Glutamatergic neuron (in vitro differentiated cells): ENCODE measurements at regions not wholly inside any gene's neighbourhood (a gene's known extent, or its start where the extent isn't known, plus 50 kb on each side); places are given as distances from the start of the nearest gene placed in this dataset.

Experiments
- DNase-seq: peaks from one replicate; pipeline ENCODE4 v3.0.0; 2022
- H3K27ac Mint-ChIP-seq: one replicate; pipeline ENCODE4 v1.8.0; 2020; ENCODE audit warnings: mild to moderate bottlenecking, mixed read lengths, inconsistent platforms; ENCODE audit not compliant: unreplicated experiment
- H3K27me3 Mint-ChIP-seq: one replicate; pipeline ENCODE4 v1.8.0; 2020; ENCODE audit warnings: mild to moderate bottlenecking, moderate library complexity, mixed read lengths, inconsistent platforms; ENCODE audit not compliant: unreplicated experiment
- H3K36me3 Mint-ChIP-seq: one replicate; pipeline ENCODE4 v1.8.0; 2020; ENCODE audit warnings: mild to moderate bottlenecking, mixed read lengths, inconsistent platforms; ENCODE audit not compliant: unreplicated experiment
- H3K4me1 Mint-ChIP-seq: one replicate; pipeline ENCODE4 v1.8.0; 2020; ENCODE audit warnings: mild to moderate bottlenecking, low read depth, mixed read lengths, inconsistent platforms; ENCODE audit not compliant: unreplicated experiment
- H3K4me3 Mint-ChIP-seq: one replicate; pipeline ENCODE4 v1.8.0; 2020; ENCODE audit warnings: mild to moderate bottlenecking, mixed read lengths, inconsistent platforms; ENCODE audit not compliant: unreplicated experiment
- H3K9me3 Mint-ChIP-seq: one replicate; pipeline ENCODE4 v1.8.0; 2020; ENCODE audit warnings: mild to moderate bottlenecking, moderate library complexity, mixed read lengths, inconsistent platforms; ENCODE audit not compliant: unreplicated experiment
- TF ChIP-seq, protein P1 (sequence below): fragments of 200-600 bp; sonication (generic); IDR thresholded peaks from one replicate; pipeline ENCODE4 v1.5.0; 2021; ENCODE audit not compliant: partially characterized antibody, unreplicated experiment

DNA sequence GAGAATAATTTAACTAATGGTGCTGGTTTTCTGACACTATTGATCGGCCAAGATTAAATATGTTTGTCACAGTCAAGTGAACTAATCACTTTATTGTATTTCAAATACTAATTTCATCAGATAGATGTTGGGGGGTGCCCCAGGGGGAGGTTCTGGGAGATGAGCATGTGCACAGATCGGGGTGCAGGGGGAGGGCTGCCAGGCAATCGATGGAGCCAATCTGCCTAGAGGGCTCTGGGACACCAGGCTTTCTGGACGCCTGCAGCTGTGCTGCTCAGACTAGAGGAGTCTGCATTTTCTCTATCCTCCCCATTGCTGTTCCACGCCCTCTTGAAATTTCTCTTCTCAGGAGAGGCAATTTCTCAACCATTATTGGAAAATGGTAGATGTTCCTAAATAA lies 100.0 kb upstream of the ALDH1B1 start:
- H3K4me1 Mint-ChIP-seq: peaks cover 16% of the 10 kb centered on the region
- no peaks in the 10 kb centered on the region for H3K36me3 Mint-ChIP-seq
- peaks cover 7% of the 10 kb centered on the region for H3K27me3 Mint-ChIP-seq
- TF ChIP-seq, protein P1, sequence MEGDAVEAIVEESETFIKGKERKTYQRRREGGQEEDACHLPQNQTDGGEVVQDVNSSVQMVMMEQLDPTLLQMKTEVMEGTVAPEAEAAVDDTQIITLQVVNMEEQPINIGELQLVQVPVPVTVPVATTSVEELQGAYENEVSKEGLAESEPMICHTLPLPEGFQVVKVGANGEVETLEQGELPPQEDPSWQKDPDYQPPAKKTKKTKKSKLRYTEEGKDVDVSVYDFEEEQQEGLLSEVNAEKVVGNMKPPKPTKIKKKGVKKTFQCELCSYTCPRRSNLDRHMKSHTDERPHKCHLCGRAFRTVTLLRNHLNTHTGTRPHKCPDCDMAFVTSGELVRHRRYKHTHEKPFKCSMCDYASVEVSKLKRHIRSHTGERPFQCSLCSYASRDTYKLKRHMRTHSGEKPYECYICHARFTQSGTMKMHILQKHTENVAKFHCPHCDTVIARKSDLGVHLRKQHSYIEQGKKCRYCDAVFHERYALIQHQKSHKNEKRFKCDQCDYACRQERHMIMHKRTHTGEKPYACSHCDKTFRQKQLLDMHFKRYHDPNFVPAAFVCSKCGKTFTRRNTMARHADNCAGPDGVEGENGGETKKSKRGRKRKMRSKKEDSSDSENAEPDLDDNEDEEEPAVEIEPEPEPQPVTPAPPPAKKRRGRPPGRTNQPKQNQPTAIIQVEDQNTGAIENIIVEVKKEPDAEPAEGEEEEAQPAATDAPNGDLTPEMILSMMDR: no peak
- DNase-seq: no peak
- peak overlapping the region; percentile 5 for H3K27ac Mint-ChIP-seq
- H3K9me3 Mint-ChIP-seq: peaks cover 6% of the 10 kb centered on the region
- H3K4me3 Mint-ChIP-seq: no peak overlapping the region

DNA sequence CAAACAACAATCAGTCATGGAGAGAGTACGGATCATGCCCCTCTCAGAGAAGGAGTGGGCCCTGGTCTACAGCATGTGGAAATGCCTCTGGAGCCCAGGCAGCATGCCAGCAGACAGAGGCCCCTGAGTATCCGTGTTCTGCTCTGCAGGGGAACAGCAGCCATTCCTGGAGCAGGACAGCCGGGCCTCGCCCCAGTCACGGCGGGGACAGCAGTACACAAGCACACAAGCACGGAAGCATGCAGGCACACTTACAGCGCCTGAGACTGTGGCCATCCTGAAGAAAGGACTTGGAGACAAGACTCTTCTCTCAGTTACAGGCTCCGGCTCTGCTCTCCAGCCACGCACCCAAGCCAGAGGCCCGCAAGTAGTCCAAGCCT lies 102.6 kb upstream of the ALDH1B1 start:
- H3K36me3 Mint-ChIP-seq: no peaks in the 10 kb centered on the region
- no peak for DNase-seq
- TF ChIP-seq, protein P1: no peak
- no peak overlapping the region for H3K27ac Mint-ChIP-seq
- H3K4me1 Mint-ChIP-seq: peaks cover 20% of the 10 kb centered on the region
- H3K27me3 Mint-ChIP-seq: peaks cover 8% of the 10 kb centered on the region
- H3K4me3 Mint-ChIP-seq: no peak overlapping the region
- peaks cover 7% of the 10 kb centered on the region for H3K9me3 Mint-ChIP-seq

DNA sequence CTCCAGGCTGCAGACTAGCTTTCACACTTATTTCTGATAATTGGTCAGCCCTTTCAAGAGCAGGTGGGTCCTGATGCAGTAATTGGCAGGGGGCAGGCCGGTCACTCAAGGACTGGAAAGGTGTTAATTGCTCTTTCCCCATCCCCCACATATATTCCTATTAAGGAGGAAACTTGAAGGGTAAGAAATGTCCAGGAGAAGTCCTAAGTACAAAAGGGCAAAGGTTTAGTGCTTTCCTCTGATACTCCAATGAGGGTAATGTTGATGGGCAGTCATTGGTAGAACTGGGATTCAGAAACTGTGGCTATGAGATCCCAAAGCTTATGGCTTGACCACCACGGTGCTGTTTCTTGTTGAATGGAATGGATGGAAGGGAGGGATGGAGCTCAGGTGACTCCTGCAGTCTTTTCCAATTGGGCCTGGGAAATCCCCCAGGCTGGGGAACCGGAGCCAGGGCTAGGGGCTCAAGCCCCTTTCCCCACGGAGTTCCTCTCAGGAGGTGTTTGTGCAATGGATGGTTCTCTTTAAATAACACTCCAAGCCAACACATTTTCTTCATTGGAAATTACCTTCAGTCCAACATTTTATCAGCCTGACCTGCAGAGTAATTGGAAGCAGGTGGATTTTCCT lies 103.2 kb upstream of the ALDH1B1 start:
- Mint-ChIP-seq H3K4me1 (peaks cover 25% of the 10 kb centered on the region), H3K9me3 (peaks cover 10% of the 10 kb centered on the region), H3K27me3 (peaks cover 8% of the 10 kb centered on the region), H3K27ac (no peak overlapping the region), H3K4me3 (no peak overlapping the region), H3K36me3 (no peaks in the 10 kb centered on the region)
- TF ChIP-seq, protein P1: no peak
- DNase-seq: no peak

DNA sequence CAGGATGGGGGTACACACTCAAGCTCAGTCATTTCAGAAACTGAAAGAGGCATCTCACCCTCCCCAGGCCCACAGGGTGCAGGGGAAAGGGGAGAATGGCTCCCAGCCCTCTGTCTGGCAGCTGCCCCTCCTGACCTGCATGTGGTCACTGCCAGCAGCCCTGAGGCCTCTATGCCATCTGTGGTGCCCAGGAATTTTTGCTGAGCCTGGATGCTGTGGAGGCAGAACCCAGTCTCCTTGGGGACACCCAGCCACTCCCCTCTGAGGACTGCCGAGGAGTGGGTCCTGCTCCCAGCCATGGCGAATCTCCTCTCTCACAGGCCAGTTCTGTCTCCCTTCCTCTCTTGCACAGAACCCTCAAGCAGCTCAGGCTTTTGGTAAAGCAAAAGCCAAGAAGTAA lies 104.0 kb upstream of the ALDH1B1 start:
- no peak overlapping the region for H3K27ac Mint-ChIP-seq
- no peaks in the 10 kb centered on the region for H3K36me3 Mint-ChIP-seq
- TF ChIP-seq, protein P1: no peak

DNA sequence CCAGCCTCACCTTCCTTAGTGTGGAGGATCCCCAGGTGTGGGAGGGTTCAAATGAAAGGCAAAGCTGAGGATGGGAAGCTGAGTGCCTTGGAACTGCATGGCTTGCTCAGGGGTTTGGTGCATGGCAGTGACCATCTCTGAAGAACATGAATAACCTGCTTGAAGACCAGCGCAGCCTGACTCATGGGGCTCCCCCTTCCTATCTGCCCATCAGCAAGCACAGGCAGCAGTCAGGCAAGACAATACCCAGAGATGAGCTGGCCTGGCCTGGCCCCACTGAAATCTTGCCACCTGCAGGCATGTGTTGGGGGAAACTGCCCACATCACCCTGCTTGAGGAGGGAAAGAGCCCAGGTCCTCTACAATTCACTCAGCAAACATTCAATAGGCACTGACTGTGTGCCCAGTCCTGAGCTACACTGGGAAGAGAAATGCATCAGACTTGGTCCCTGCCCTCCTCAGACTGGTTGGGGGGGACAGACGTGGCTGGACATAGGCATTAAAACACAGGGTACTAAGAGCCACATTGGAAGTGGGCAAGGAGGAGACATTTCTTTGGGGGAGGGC lies 105.0 kb upstream of the ALDH1B1 start:
- H3K27ac Mint-ChIP-seq: no peak overlapping the region
- H3K27me3 Mint-ChIP-seq: peaks cover 10% of the 10 kb centered on the region
- peaks cover 10% of the 10 kb centered on the region for H3K9me3 Mint-ChIP-seq
- peaks cover 28% of the 10 kb centered on the region for H3K4me1 Mint-ChIP-seq
- no peaks in the 10 kb centered on the region for H3K36me3 Mint-ChIP-seq
- TF ChIP-seq, protein P1: no peak
- DNase-seq: no peak
- no peak overlapping the region for H3K4me3 Mint-ChIP-seq

More for the DNA sequence above, 104.0 kb upstream of the ALDH1B1 start:
- Mint-ChIP-seq H3K27me3 (peaks cover 8% of the 10 kb centered on the region), H3K4me3 (no peak overlapping the region), H3K4me1 (peaks cover 24% of the 10 kb centered on the region), H3K9me3 (peaks cover 10% of the 10 kb centered on the region)
- no peak for DNase-seq
